GM21381 (cell line): ENCODE measurements at regions not wholly inside any gene's neighbourhood (a gene's known extent, or its start where the extent isn't known, plus 50 kb on each side); places are given as distances from the start of the nearest gene placed in this dataset.
"Not testable (repeated sequence)": the region's sequence is repeated elsewhere in the genome, so short reads cannot be mapped to it uniquely, and the experiment has no call there.

Experiments used
- ATAC-seq: cut with Tn5 transposase; IDR thresholded peaks from one replicate; pipeline ENCODE4 v1.9.1; 2021; ENCODE audit warnings: mild to moderate bottlenecking, moderate library complexity; ENCODE audit not compliant: unreplicated experiment

- ATAC-seq, result no peak
Observed at GRCh38 chr13:63249411-63250187, 1834.0 kb upstream of the PCDH20 start.

- not testable (repeated sequence) for ATAC-seq
Observed at GRCh38 chr13:63236667-63237396, 1821.2 kb upstream of the PCDH20 start.

- not testable (repeated sequence) for ATAC-seq
Observed at GRCh38 chr13:63218596-63218995, 1802.9 kb upstream of the PCDH20 start.

- ATAC-seq, result no peak
Observed at GRCh38 chr13:63209330-63210017, 1793.8 kb upstream of the PCDH20 start.

GRCh38 chr13:63208826-63209225, 1793.2 kb upstream of the PCDH20 start:
- no peak for ATAC-seq

- ATAC-seq, result no peak
Observed at GRCh38 chr13:63206461-63206860, 1790.8 kb upstream of the PCDH20 start.

GRCh38 chr13:63201493-63201892, 1785.8 kb upstream of the PCDH20 start:
- ATAC-seq, result no peak

- no peak for ATAC-seq
Observed at GRCh38 chr13:63199508-63199907, 1783.9 kb upstream of the PCDH20 start.

GRCh38 chr13:63198071-63198470, 1782.4 kb upstream of the PCDH20 start:
- no peak for ATAC-seq

- ATAC-seq, result no peak
Observed at GRCh38 chr13:63195726-63196125, 1780.1 kb upstream of the PCDH20 start.

GRCh38 chr13:63190742-63191141, 1775.1 kb upstream of the PCDH20 start:
- ATAC-seq, result no peak

- ATAC-seq, result no peak
Observed at GRCh38 chr13:63190219-63190618, 1774.6 kb upstream of the PCDH20 start.

- no peak for ATAC-seq
Observed at GRCh38 chr13:63189712-63190111, 1774.1 kb upstream of the PCDH20 start.

GRCh38 chr13:63184693-63185092, 1769.0 kb upstream of the PCDH20 start:
- no peak for ATAC-seq

GRCh38 chr13:63175536-63175935, 1759.9 kb upstream of the PCDH20 start:
- ATAC-seq, result no peak

- no peak for ATAC-seq
Observed at GRCh38 chr13:63167699-63168337, 1752.2 kb upstream of the PCDH20 start.

- no peak for ATAC-seq
Observed at GRCh38 chr13:63166345-63166744, 1750.7 kb upstream of the PCDH20 start.

GRCh38 chr13:63163903-63164302, 1748.3 kb upstream of the PCDH20 start:
- no peak for ATAC-seq

GRCh38 chr13:63161219-63161618, 1745.6 kb upstream of the PCDH20 start:
- no peak for ATAC-seq

- ATAC-seq, result no peak
Observed at GRCh38 chr13:63156816-63157215, 1741.2 kb upstream of the PCDH20 start.

GRCh38 chr13:63149375-63149774, 1733.7 kb upstream of the PCDH20 start:
- ATAC-seq, result no peak
